Nephron progenitor cell (in vitro differentiated cells): ENCODE measurements at regions not wholly inside any gene's neighbourhood (a gene's known extent, or its start where the extent isn't known, plus 50 kb on each side); places are given as distances from the start of the nearest gene placed in this dataset.
"Not testable (repeated sequence)": the region's sequence is repeated elsewhere in the genome, so short reads cannot be mapped to it uniquely, and the experiment has no call there.

Source experiments
- DNase-seq: peaks from one replicate; pipeline ENCODE4 v3.0.0; 2021
- H3K27ac Mint-ChIP-seq: 2 replicates; pipeline ENCODE4 v1.8.0; 2021; ENCODE audit warnings: mild to moderate bottlenecking, moderate library complexity, mixed read lengths
- H3K27me3 Mint-ChIP-seq: 2 replicates; pipeline ENCODE4 v1.8.0; 2021; ENCODE audit warnings: mild to moderate bottlenecking, low read depth, mixed read lengths; ENCODE audit not compliant: poor library complexity
- H3K36me3 Mint-ChIP-seq: 2 replicates; pipeline ENCODE4 v1.8.0; 2021; ENCODE audit warnings: low read depth, mixed read lengths
- H3K4me1 Mint-ChIP-seq: 2 replicates; pipeline ENCODE4 v1.8.0; 2021; ENCODE audit warnings: mixed read lengths
- H3K4me3 Mint-ChIP-seq: 2 replicates; pipeline ENCODE4 v1.8.0; 2021; ENCODE audit warnings: mild to moderate bottlenecking, moderate library complexity, mixed read lengths
- H3K9me3 Mint-ChIP-seq: 2 replicates; pipeline ENCODE4 v1.8.0; 2021; ENCODE audit warnings: mild to moderate bottlenecking, moderate library complexity, mixed read lengths
- TF ChIP-seq, protein P1 (sequence below): fragments of 200-600 bp; sonication (generic); IDR thresholded peaks from 2 replicates; pipeline ENCODE4 v1.5.0; 2021; ENCODE audit warnings: antibody characterized with exemption

DNA sequence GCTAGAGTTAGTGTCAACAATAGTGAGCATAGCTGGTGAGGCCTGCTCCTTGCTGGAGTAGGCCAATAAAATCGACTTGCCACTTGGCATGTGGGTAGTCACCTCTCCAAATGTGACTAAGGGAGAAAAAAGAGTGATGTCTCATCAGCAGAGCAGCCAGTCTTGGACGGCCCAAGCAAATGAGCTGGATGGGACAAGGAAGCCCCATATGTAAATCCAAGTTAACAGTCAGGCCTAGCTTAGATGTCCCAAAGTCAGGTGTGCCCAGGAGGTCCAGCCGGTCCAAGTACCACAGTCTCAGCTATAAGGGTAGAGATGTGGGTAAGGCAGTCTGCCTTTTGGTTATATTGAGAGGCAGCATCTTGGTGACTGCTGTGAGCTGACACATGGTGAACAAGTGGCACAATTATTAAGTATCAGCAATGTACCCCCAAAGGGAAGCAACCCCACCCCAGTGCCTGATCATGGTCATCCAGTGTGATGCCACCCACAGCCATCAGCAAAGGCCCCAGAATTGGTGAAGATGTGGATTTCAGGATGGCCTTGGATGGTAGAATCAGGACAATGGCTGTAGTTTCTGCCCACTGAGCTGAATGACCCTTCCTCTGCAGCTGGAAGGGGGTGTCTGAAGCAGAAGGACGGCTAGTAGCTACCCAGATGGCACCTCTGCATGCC lies 83.4 kb downstream of the TNFRSF13B start:
- Mint-ChIP-seq H3K27me3 (peaks cover 2% of the 10 kb centered on the region), H3K27ac (no peak overlapping the region), H3K9me3 (no peaks in the 10 kb centered on the region), H3K4me1 (no peaks in the 10 kb centered on the region), H3K36me3 (no peaks in the 10 kb centered on the region), H3K4me3 (no peak overlapping the region)
- TF ChIP-seq, protein P1, sequence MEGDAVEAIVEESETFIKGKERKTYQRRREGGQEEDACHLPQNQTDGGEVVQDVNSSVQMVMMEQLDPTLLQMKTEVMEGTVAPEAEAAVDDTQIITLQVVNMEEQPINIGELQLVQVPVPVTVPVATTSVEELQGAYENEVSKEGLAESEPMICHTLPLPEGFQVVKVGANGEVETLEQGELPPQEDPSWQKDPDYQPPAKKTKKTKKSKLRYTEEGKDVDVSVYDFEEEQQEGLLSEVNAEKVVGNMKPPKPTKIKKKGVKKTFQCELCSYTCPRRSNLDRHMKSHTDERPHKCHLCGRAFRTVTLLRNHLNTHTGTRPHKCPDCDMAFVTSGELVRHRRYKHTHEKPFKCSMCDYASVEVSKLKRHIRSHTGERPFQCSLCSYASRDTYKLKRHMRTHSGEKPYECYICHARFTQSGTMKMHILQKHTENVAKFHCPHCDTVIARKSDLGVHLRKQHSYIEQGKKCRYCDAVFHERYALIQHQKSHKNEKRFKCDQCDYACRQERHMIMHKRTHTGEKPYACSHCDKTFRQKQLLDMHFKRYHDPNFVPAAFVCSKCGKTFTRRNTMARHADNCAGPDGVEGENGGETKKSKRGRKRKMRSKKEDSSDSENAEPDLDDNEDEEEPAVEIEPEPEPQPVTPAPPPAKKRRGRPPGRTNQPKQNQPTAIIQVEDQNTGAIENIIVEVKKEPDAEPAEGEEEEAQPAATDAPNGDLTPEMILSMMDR, result no peak
- DNase-seq, result no peak

DNA sequence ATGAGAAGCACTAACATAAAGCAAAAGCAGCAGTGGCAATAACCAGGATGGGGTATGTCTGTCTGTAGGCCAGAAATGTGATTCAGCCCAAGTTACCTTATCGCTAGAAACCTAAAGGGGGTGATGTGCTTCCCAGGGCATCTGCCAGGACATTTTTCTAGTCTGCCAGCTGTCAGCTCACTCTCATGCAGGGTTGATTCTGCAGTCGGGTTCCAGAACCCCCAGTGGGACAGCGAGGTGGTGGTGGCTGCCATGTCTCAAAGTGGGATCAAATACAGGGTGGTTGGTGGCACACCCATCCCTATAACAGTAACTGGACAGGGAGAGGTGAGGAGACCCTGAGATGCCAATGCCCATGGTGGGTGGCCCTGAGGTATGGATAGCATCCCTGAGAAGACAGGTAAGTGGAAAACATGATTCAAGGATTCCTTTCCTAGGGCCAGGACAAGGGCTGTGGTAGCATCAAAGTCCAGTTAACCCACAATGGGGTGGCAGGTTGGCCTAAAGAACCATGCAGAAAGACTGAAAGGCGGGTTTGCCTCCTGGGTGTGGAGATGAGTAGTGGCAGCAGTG lies 84.3 kb downstream of the TNFRSF13B start:
- TF ChIP-seq, protein P1, result no peak
- Mint-ChIP-seq H3K27ac (no peak overlapping the region), H3K36me3 (no peaks in the 10 kb centered on the region), H3K4me3 (no peak overlapping the region), H3K9me3 (no peaks in the 10 kb centered on the region), H3K27me3 (no peaks in the 10 kb centered on the region), H3K4me1 (no peaks in the 10 kb centered on the region)
- DNase-seq, result no peak

DNA sequence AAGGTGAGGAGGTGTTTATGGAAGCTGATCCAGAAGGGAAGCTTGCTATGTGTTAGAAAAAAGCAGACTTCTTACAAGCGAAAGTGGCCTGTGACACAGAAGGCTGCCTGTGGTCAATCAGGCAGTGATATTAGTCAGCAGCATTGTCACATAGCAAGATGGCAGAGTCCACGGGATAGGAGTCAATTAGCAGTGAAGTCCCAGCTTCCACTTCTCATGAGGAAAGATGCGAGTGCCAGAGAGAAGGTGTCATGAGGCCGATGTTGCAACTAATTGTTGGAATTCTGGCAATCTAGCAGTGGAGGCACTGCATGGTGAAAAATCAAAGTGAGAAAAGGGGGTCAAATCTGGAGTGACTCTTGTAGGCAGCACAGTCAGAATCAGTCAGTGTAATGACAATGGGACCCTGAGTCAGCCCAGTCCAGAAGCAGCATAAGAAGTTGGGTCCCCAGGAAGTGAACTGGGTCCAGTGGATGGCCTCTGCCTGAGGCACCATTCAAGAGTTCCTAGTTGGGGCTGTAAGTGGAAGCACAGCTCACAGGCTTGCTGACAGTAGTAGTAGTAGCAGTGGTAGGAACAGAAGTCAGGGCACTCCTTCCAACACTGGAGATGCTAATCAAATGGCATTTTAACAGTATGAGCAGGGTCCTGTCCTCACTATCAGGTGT lies 85.1 kb downstream of the TNFRSF13B start:
- H3K36me3 Mint-ChIP-seq, result no peaks in the 10 kb centered on the region

DNA sequence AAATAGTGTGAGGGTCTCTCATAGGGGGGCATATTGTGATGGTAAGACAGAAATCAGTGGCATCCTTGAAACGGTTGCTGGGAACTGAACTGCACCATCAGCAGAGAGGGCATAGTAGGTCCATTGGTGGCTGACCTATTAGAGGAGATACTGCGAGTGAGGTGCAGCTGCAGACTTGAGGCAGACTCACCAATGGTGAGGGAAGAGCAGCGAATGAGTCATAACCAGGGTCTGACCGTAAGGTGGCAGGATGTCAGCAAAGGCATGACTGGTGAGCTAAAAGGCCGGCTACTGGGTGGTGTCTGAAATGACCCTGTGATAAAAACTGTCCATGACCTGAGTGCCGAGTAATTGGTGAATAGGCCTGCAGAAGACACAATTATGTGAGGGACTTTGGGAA lies 86.7 kb downstream of the TNFRSF13B start:
- not testable (repeated sequence) for H3K9me3 Mint-ChIP-seq, H3K27ac Mint-ChIP-seq, H3K4me1 Mint-ChIP-seq, H3K27me3 Mint-ChIP-seq, H3K4me3 Mint-ChIP-seq, H3K36me3 Mint-ChIP-seq, DNase-seq

More for the DNA sequence above, 85.1 kb downstream of the TNFRSF13B start:
- no peak for DNase-seq
- Mint-ChIP-seq H3K4me1 (no peaks in the 10 kb centered on the region), H3K27me3 (no peaks in the 10 kb centered on the region), H3K9me3 (no peaks in the 10 kb centered on the region), H3K27ac (no peak overlapping the region), H3K4me3 (no peak overlapping the region)
- TF ChIP-seq, protein P1, result no peak

DNA sequence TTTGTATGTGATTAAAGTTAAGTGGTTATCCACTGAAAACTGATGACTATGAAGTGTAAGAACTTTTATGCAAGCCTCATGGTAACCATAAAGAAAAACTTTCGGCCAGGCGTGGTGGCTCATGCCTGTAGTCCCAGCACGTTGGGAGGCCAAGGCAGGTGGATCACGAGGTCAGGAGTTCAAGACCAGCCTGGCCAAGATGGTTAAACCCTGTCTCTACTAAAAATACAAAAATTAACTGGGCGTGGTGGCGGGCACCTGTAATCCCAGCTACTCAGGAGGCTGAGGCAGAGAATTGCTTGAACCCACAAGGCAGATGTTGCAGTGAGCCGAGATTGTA lies 89.0 kb downstream of the TNFRSF13B start:
- not testable (repeated sequence) for H3K4me1 Mint-ChIP-seq, H3K4me3 Mint-ChIP-seq, H3K27ac Mint-ChIP-seq, DNase-seq, H3K27me3 Mint-ChIP-seq, H3K36me3 Mint-ChIP-seq
- H3K9me3 Mint-ChIP-seq, result peaks cover 13% of the 10 kb centered on the region

DNA sequence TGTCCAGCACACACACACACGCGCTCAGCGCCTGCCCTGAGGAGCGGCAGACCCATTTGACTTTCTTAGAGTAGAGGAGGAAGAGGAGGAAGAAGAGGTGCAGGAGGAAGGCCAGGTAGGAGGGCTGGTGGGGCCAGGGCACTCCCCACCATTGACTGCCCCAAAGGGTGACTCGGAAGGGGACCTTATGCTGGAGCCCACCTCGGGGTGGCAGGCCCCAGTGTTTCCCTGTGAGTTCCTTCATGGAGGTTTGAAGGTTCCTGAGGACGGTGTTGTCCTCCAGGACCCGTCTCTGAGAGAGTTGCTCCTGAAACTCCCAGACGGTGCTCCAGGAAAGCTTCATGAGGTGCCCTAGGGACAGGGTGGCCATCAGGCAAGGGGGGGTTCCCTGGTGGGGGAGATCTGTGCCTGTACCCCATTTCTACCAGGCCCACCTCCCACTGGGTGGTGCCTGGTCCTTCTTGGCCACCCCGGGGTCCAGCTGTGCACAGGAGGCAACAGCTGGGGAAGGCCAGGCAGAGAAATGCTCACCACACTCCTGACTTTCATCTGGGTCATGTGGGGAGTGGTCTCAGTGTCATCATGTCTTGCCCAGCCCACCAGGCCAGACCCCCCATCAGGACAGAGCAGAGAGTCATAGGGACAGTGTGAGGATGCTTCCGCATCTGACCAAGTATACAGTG lies 89.5 kb downstream of the TNFRSF13B start:
- TF ChIP-seq, protein P1, result no peak
- Mint-ChIP-seq H3K27me3 (no peaks in the 10 kb centered on the region), H3K36me3 (no peaks in the 10 kb centered on the region), H3K27ac (no peak overlapping the region), H3K9me3 (peaks cover 18% of the 10 kb centered on the region), H3K4me3 (no peak overlapping the region), H3K4me1 (no peaks in the 10 kb centered on the region)
- no peak for DNase-seq
